ENCODE measurements at regions not wholly inside any gene's neighbourhood (a gene's known extent, or its start where the extent isn't known, plus 50 kb on each side); places are given as distances from the start of the nearest gene placed in this dataset.
"Not testable (repeated sequence)": the region's sequence is repeated elsewhere in the genome, so short reads cannot be mapped to it uniquely, and the experiment has no call there.

GRCh38 chr4:115629270-115629669, 515.9 kb upstream of the NDST4 start:
- no peak for DNase-seq (ENCODE audit: low spot score)

GRCh38 chr4:115609631-115610030, 496.2 kb upstream of the NDST4 start:
- DNase-seq (ENCODE audit: low spot score): no peak

- no peak for DNase-seq (ENCODE audit: low spot score)
These were observed 493.9 kb upstream of the NDST4 start for GRCh38 chr4:115607311-115607710.

DNA sequence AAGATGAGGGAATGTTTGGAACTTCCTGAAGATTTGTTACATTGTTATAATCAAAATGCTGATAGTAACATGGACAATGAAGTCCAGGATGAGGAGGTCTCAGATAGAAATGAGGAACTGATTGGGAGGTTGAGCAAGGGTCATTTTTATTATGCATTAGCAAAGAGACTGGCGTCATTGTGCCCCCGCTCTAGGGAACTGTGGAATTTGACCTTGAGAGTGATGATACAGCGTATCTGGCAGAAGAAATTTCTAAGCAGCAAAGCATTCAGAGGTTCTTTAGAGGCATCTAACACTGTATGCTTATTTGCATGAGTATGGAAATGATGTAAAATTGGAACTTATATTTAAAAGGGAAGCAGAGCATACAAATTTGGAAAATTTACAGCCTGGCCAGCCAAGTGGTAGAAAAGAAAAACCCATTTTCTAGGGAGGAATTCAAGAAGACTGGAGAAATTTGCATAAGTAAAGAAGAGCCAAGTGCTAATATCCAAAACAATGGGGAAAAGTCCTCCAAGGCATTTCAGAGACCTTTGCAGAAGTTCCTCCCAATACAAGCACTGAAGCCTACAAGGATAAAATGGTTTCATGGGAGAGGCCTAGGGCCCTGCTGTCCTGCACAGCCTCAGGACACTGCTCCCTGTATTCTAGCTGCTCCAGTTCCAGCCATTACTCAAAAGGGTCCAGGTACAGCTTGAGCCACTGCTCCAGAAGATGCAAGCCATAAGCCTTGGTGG, 483.0 kb upstream of the NDST4 start:
- no peak for DNase-seq (ENCODE audit: low spot score)

- DNase-seq (ENCODE audit: low spot score): no peak
These were observed 467.5 kb upstream of the NDST4 start for GRCh38 chr4:115580901-115581300.

DNA sequence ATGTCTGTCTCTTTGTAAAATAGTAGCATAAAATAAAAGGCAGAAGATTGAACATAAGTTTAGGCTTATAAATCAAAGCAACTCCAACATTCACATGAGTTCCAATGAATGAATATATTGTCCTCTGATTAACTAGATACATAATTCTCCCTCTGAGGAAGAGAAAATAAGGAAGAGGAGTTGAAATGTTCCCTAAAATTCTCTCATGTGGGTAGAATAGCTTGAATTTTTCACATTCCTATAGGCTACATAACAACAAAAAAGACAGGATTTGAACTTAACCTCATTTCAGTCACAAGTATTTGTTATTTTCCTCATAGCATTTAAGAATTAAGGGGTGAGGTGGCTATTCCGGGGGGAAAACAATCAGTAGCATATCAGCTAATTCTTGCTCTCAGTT, 462.4 kb upstream of the NDST4 start:
- no peak for DNase-seq (ENCODE audit: low spot score)

DNA sequence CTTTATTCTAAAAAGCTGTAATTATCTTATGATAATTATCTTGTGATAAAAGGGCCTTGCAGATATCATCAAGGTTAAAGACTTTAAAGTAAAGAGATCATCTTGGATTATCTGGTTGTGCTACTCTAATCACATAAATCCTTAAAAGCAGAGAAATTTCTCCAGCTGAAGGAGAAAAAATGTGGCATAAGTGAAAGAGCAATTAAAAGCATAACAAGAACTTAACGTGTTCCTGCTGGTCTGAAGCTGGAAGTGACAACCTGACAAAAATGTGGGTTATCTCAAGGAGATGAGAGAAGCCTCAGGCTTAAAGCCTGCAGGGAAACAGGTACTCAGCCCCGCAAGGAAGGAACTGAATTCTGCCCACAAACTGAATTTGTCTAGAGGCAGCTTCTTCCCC, 449.1 kb upstream of the NDST4 start:
- DNase-seq (ENCODE audit: low spot score): no peak

GRCh38 chr4:115548123-115548522, 434.7 kb upstream of the NDST4 start:
- no peak for DNase-seq (ENCODE audit: low spot score)

GRCh38 chr4:115537387-115537786, 424.0 kb upstream of the NDST4 start:
- DNase-seq (ENCODE audit: low spot score): peak; percentile 36

- no peak for DNase-seq (ENCODE audit: low spot score)
These were observed 415.7 kb upstream of the NDST4 start for GRCh38 chr4:115529126-115529525.

GRCh38 chr4:115519476-115519875, 406.1 kb upstream of the NDST4 start:
- not testable (repeated sequence) for DNase-seq (ENCODE audit: low spot score)

DNA sequence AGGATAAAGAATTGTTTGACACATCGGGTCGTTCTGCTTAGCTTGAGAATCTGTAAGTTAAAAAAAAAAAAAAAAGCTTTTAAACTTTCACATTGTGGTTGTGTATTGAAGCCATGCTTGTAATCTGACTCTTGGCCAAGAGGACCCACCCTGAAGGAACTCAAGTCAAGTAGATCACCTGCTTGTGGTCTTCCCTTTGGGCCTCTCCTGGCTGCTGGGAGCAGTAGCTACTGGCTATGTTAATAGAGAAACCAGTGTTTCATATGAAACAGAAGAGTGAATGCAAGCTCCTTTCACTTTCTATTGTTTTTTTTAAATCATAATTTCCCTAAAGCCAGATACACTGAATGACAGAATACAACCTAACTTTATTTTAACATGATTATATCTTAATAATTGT, 402.4 kb upstream of the NDST4 start:
- no peak for DNase-seq (ENCODE audit: low spot score)

DNA sequence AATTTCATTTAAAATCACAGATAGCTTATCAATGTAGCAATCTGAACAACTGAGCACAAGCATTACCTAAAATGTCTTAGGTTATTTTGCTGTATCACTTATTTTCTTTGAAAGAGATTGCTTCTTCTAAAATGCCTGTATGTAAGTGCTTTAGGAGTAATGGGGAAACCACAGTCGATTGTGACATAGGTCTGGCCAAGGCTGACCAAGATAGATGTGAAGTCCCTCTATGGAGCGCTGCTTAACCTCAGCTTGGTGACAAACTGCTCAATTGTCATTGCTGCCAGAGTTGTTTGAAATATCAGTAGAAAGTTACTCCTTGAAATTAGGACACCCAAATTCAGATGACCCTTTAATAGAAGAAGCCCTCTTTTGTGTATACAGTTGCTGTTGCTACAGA, 401.9 kb upstream of the NDST4 start:
- no peak for DNase-seq (ENCODE audit: low spot score)

DNA sequence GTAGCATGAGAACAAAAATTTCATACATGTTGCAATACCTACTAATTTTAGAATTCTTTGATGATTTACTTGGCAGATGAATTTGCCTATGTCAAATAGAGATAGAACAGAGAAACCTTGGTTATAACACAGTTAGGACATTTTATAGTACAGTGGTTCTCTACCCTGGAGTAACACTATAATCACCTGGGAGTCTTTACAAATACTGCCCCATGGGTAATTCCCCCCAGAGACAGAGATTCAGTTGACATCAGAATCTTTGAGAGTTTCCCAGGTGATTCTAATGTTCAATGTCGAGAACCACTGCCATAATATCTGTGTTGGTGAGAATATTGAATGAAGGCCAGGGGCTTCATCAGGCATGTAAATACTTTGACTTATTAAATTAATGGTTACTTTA, 401.3 kb upstream of the NDST4 start:
- DNase-seq (ENCODE audit: low spot score): no peak

- no peak for DNase-seq (ENCODE audit: low spot score)
These were observed 391.9 kb upstream of the NDST4 start for GRCh38 chr4:115505326-115505725.

DNA sequence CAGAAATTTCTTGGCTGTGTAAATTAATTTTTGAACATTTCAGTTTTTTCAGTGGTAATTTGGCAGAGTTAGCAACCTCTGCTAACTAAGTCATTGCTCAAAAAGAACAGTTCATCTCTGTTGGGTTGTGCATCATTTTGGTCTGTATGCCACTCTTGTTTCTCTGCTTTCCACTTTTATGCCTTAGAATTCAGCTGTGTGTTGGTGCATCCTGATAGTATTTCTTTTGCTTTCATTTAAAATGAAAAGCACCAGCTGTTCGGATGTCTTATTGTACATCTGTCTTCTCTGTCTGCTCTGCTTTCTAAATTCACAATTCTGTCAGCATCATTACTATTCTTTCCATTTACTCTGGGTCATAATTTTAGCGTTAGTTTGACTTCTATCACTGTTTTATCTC, 388.2 kb upstream of the NDST4 start:
- DNase-seq (ENCODE audit: low spot score): no peak

GRCh38 chr4:115493770-115494169, 380.4 kb upstream of the NDST4 start:
- DNase-seq (ENCODE audit: low spot score): not testable (repeated sequence)

GRCh38 chr4:115491686-115492085, 378.3 kb upstream of the NDST4 start:
- DNase-seq (ENCODE audit: low spot score): no peak

DNA sequence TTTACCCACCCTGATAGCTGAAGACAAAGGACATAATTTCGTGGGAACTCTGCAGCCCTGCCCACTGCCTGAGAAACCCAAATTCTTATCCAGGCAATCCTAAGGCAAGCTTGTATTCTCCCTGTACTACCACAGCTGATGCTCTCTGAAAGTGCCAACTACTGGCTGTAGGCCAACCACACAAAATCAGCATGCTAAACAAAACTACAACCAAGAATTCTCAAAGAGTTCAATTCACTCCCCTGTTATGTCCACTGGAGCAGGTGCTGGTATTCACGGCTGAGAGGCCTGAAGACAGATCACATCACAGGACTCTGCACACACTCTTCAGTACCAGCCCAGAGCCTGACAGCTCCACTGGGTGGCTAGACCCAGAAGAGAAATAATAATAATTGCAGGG, 375.9 kb upstream of the NDST4 start:
- no peak for DNase-seq (ENCODE audit: low spot score)

DNA sequence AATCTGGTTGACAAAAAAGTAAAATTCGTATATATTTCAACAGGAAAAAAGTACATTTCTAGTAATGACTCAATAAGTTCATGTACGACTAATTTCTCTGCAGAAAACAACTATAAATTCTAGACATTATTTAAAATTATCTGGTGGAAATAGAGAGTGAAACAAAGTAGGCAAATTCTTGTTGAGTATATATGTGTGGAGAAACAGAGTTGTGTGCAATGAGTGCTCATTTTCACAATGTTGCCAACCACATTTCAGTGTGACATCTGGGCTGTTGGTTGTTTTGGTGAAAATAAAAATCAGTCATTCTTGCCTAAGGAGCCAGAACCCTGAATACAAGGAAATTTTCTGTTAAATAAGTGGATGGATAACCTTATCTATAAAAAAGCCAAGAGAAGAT, 372.0 kb upstream of the NDST4 start:
- no peak for DNase-seq (ENCODE audit: low spot score)

DNA sequence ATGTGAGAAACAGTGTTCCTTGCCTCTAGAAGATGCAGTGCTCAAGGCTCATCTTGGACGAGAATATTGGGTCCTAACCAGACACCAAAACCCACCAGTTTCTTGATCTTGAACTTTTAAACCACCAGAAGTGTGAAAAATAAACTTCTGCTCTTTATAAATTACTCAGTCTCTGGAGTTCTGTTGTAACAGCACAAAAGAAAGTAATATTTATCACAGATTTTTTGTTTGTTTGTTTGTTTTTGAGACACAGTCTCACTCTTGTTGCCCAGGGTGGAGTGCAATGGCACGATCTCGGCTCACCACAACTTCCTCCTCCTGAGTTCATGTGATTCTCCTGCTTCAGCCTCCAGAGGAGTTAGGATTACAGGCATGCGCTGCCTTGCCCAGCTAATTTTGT, 371.1 kb upstream of the NDST4 start:
- DNase-seq (ENCODE audit: low spot score): no peak

DNA sequence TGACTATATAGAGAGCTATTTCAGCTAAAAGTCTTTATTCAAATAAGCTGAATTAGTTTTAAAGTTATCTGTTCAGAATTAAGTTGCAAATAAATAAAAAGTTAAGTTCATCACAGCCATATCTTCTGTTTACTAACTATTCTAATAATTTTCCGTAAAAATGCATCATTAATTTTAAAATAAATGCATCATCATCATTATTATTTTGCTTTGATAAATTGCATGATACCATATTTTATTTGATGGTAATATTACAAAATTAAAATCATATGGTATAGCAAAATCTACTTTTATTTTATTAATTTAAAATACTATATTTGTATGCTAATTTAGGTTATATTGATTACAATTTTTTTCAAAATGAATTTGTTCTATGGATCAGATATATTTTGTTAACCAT, 357.3 kb upstream of the NDST4 start:
- no peak for DNase-seq (ENCODE audit: low spot score)

- not testable (repeated sequence) for DNase-seq (ENCODE audit: low spot score)
These were observed 345.9 kb upstream of the NDST4 start for GRCh38 chr4:115459301-115459700.

DNA sequence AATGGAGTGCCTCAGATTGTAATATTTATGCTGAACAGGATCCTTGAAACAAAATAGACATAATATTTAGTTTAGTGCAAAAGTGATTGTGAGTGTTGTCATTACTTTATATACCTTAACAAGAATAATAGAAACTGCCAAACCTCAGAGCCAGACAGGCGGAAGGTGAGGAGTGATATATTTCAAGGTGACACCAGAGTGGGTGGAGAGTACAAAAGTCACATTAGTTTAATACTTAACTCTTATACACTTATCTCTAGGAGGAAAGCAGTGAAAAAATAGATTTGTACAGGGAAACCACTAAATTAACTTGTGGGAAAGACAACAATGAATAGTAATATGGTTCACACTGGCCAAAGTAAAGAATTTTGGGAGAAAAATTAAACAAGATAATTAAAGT, 342.8 kb upstream of the NDST4 start:
- no peak for DNase-seq (ENCODE audit: low spot score)

GRCh38 chr4:115454228-115454627, 340.8 kb upstream of the NDST4 start:
- DNase-seq (ENCODE audit: low spot score): no peak
